ENCODE measurements at regions not wholly inside any gene's neighbourhood (a gene's known extent, or its start where the extent isn't known, plus 50 kb on each side); places are given as distances from the start of the nearest gene placed in this dataset.

- Histone ChIP-seq H3K27me3 (ENCODE audit: control insufficient read depth, insufficient read depth, low read length) (no peaks in the 10 kb centered on the region), H3K27ac (ENCODE audit: low read length) (no peak overlapping the region), H3K4me3 (ENCODE audit: low read length) (no peak overlapping the region), H3K36me3 (ENCODE audit: control insufficient read depth, insufficient read depth, low read length) (no peaks in the 10 kb centered on the region), H3K4me1 (ENCODE audit: control insufficient read depth, insufficient read depth, low read length) (no peaks in the 10 kb centered on the region), H3K9me3 (ENCODE audit: control insufficient read depth, low read depth, low read length) (no peaks in the 10 kb centered on the region)
- WGBS (ENCODE audit: insufficient coverage, low lambda C conversion rate): 100% methylated on average over 1 of the region's 2 CpGs
- DNase-seq: no peak
Measured at GRCh38 chr7:38068461-38068860, 109.6 kb upstream of the STARD3NL start.

- H3K27ac ChIP-seq (ENCODE audit: low read length): no peak overlapping the region
- no peak for DNase-seq
- no peak overlapping the region for H3K4me3 ChIP-seq (ENCODE audit: low read length)
- H3K9me3 ChIP-seq (ENCODE audit: control insufficient read depth, low read depth, low read length): no peaks in the 10 kb centered on the region
- H3K27me3 ChIP-seq (ENCODE audit: control insufficient read depth, insufficient read depth, low read length): no peaks in the 10 kb centered on the region
- no peaks in the 10 kb centered on the region for H3K36me3 ChIP-seq (ENCODE audit: control insufficient read depth, insufficient read depth, low read length)
- 100% methylated on average over 1 of the region's 6 CpGs for WGBS (ENCODE audit: insufficient coverage, low lambda C conversion rate)
- H3K4me1 ChIP-seq (ENCODE audit: control insufficient read depth, insufficient read depth, low read length): no peaks in the 10 kb centered on the region
Measured at GRCh38 chr7:38069052-38069451, 109.0 kb upstream of the STARD3NL start.

GRCh38 chr7:38070718-38071117, 107.3 kb upstream of the STARD3NL start:
- Histone ChIP-seq H3K36me3 (ENCODE audit: control insufficient read depth, insufficient read depth, low read length) (no peaks in the 10 kb centered on the region), H3K4me1 (ENCODE audit: control insufficient read depth, insufficient read depth, low read length) (no peaks in the 10 kb centered on the region), H3K9me3 (ENCODE audit: control insufficient read depth, low read depth, low read length) (no peaks in the 10 kb centered on the region), H3K4me3 (ENCODE audit: low read length) (no peak overlapping the region), H3K27ac (ENCODE audit: low read length) (no peak overlapping the region), H3K27me3 (ENCODE audit: control insufficient read depth, insufficient read depth, low read length) (no peaks in the 10 kb centered on the region)
- no peak for DNase-seq
- WGBS (ENCODE audit: insufficient coverage, low lambda C conversion rate): no CpG with 5 or more reads among the region's 1 CpG

GRCh38 chr7:38086857-38087256, 91.2 kb upstream of the STARD3NL start:
- no peak overlapping the region for H3K4me3 ChIP-seq (ENCODE audit: low read length)
- no peaks in the 10 kb centered on the region for H3K4me1 ChIP-seq (ENCODE audit: control insufficient read depth, insufficient read depth, low read length)
- H3K27ac ChIP-seq (ENCODE audit: low read length): no peak overlapping the region
- H3K27me3 ChIP-seq (ENCODE audit: control insufficient read depth, insufficient read depth, low read length): no peaks in the 10 kb centered on the region
- DNase-seq: no peak
- H3K9me3 ChIP-seq (ENCODE audit: control insufficient read depth, low read depth, low read length): no peaks in the 10 kb centered on the region
- H3K36me3 ChIP-seq (ENCODE audit: control insufficient read depth, insufficient read depth, low read length): no peaks in the 10 kb centered on the region

GRCh38 chr7:38102507-38102906, 75.5 kb upstream of the STARD3NL start:
- WGBS (ENCODE audit: insufficient coverage, low lambda C conversion rate): 80% methylated on average over 1 of the region's 1 CpG
- no peak for DNase-seq
- Histone ChIP-seq H3K9me3 (ENCODE audit: control insufficient read depth, low read depth, low read length) (peaks cover 2% of the 10 kb centered on the region), H3K4me1 (ENCODE audit: control insufficient read depth, insufficient read depth, low read length) (no peaks in the 10 kb centered on the region), H3K4me3 (ENCODE audit: low read length) (no peak overlapping the region), H3K27ac (ENCODE audit: low read length) (no peak overlapping the region), H3K27me3 (ENCODE audit: control insufficient read depth, insufficient read depth, low read length) (no peaks in the 10 kb centered on the region), H3K36me3 (ENCODE audit: control insufficient read depth, insufficient read depth, low read length) (no peaks in the 10 kb centered on the region)

GRCh38 chr7:38105874-38106483, 72.1 kb upstream of the STARD3NL start:
- Histone ChIP-seq H3K9me3 (ENCODE audit: control insufficient read depth, low read depth, low read length) (no peaks in the 10 kb centered on the region), H3K4me1 (ENCODE audit: control insufficient read depth, insufficient read depth, low read length) (no peaks in the 10 kb centered on the region), H3K27ac (ENCODE audit: low read length) (no peak overlapping the region), H3K27me3 (ENCODE audit: control insufficient read depth, insufficient read depth, low read length) (no peaks in the 10 kb centered on the region), H3K36me3 (ENCODE audit: control insufficient read depth, insufficient read depth, low read length) (no peaks in the 10 kb centered on the region), H3K4me3 (ENCODE audit: low read length) (no peak overlapping the region)
- WGBS (ENCODE audit: insufficient coverage, low lambda C conversion rate): 70% methylated on average over 1 of the region's 5 CpGs
- DNase-seq: peak; percentile 6 to 19

- Histone ChIP-seq H3K9me3 (ENCODE audit: control insufficient read depth, low read depth, low read length) (no peaks in the 10 kb centered on the region), H3K27me3 (ENCODE audit: control insufficient read depth, insufficient read depth, low read length) (no peaks in the 10 kb centered on the region), H3K4me3 (ENCODE audit: low read length) (no peak overlapping the region), H3K27ac (ENCODE audit: low read length) (no peak overlapping the region), H3K4me1 (ENCODE audit: control insufficient read depth, insufficient read depth, low read length) (no peaks in the 10 kb centered on the region), H3K36me3 (ENCODE audit: control insufficient read depth, insufficient read depth, low read length) (no peaks in the 10 kb centered on the region)
- no CpG with 5 or more reads among the region's 3 CpGs for WGBS (ENCODE audit: insufficient coverage, low lambda C conversion rate)
- peak; percentile 45 to 47 for DNase-seq
Measured at GRCh38 chr7:38107486-38107893, 70.6 kb upstream of the STARD3NL start.

GRCh38 chr7:38112075-38112474, 66.0 kb upstream of the STARD3NL start:
- WGBS (ENCODE audit: insufficient coverage, low lambda C conversion rate): no CpG with 5 or more reads among the region's 2 CpGs
- no peak for DNase-seq
- Histone ChIP-seq H3K27ac (ENCODE audit: low read length) (no peak overlapping the region), H3K4me1 (ENCODE audit: control insufficient read depth, insufficient read depth, low read length) (no peaks in the 10 kb centered on the region), H3K9me3 (ENCODE audit: control insufficient read depth, low read depth, low read length) (no peaks in the 10 kb centered on the region), H3K27me3 (ENCODE audit: control insufficient read depth, insufficient read depth, low read length) (no peaks in the 10 kb centered on the region), H3K4me3 (ENCODE audit: low read length) (no peak overlapping the region), H3K36me3 (ENCODE audit: control insufficient read depth, insufficient read depth, low read length) (no peaks in the 10 kb centered on the region)

GRCh38 chr7:38120076-38120475, 58.0 kb upstream of the STARD3NL start:
- no peak overlapping the region for H3K27ac ChIP-seq (ENCODE audit: low read length)
- no peaks in the 10 kb centered on the region for H3K36me3 ChIP-seq (ENCODE audit: control insufficient read depth, insufficient read depth, low read length)
- no CpG with 5 or more reads among the region's 1 CpG for WGBS (ENCODE audit: insufficient coverage, low lambda C conversion rate)

GRCh38 chr7:38122501-38122900, 55.5 kb upstream of the STARD3NL start:
- DNase-seq: no peak
- no peaks in the 10 kb centered on the region for H3K27me3 ChIP-seq (ENCODE audit: control insufficient read depth, insufficient read depth, low read length)
- H3K27ac ChIP-seq (ENCODE audit: low read length): no peak overlapping the region
- H3K4me1 ChIP-seq (ENCODE audit: control insufficient read depth, insufficient read depth, low read length): no peaks in the 10 kb centered on the region
- no peaks in the 10 kb centered on the region for H3K9me3 ChIP-seq (ENCODE audit: control insufficient read depth, low read depth, low read length)
- H3K4me3 ChIP-seq (ENCODE audit: low read length): no peak overlapping the region
- 67% methylated on average over 1 of the region's 4 CpGs for WGBS (ENCODE audit: insufficient coverage, low lambda C conversion rate)
- no peaks in the 10 kb centered on the region for H3K36me3 ChIP-seq (ENCODE audit: control insufficient read depth, insufficient read depth, low read length)

More at GRCh38 chr7:38120076-38120475, 58.0 kb upstream of the STARD3NL start:
- H3K9me3 ChIP-seq (ENCODE audit: control insufficient read depth, low read depth, low read length): no peaks in the 10 kb centered on the region
- no peaks in the 10 kb centered on the region for H3K4me1 ChIP-seq (ENCODE audit: control insufficient read depth, insufficient read depth, low read length)
- no peaks in the 10 kb centered on the region for H3K27me3 ChIP-seq (ENCODE audit: control insufficient read depth, insufficient read depth, low read length)
- H3K4me3 ChIP-seq (ENCODE audit: low read length): no peak overlapping the region
- no peak for DNase-seq

GRCh38 chr7:38123494-38123893, 54.6 kb upstream of the STARD3NL start:
- H3K4me3 ChIP-seq (ENCODE audit: low read length): no peak overlapping the region
- no peaks in the 10 kb centered on the region for H3K27me3 ChIP-seq (ENCODE audit: control insufficient read depth, insufficient read depth, low read length)
- no peaks in the 10 kb centered on the region for H3K36me3 ChIP-seq (ENCODE audit: control insufficient read depth, insufficient read depth, low read length)
- DNase-seq: no peak
- H3K27ac ChIP-seq (ENCODE audit: low read length): no peak overlapping the region
- no CpG with 5 or more reads among the region's 3 CpGs for WGBS (ENCODE audit: insufficient coverage, low lambda C conversion rate)
- H3K9me3 ChIP-seq (ENCODE audit: control insufficient read depth, low read depth, low read length): no peaks in the 10 kb centered on the region
- no peaks in the 10 kb centered on the region for H3K4me1 ChIP-seq (ENCODE audit: control insufficient read depth, insufficient read depth, low read length)

All from large intestine (tissue), 3 donors.